Keratinocyte (primary cell): ENCODE measurements at regions not wholly inside any gene's neighbourhood (a gene's known extent, or its start where the extent isn't known, plus 50 kb on each side); places are given as distances from the start of the nearest gene placed in this dataset.

Source experiments
- DNase-seq: peaks from one replicate; pipeline ENCODE4 v3.0.0-alpha.2; 2011; ENCODE audit warnings: low read depth, missing footprints, low spot score
- FAIRE-seq: peaks from 2 replicates; lab custom pipeline; 2011; peaks lifted over from hg19 to GRCh38; lab: Jason Lieb, UNC
- H2AFZ ChIP-seq: 2 replicates; pipeline ENCODE4 v1.6.0; 2012; ENCODE audit warnings: low read length, control low read depth, inconsistent platforms; ENCODE audit not compliant: control insufficient read depth
- H3K27ac ChIP-seq: 2 replicates; pipeline ENCODE4 v1.5.1; 2011; ENCODE audit warnings: low read length; ENCODE audit not compliant: control insufficient read depth, insufficient read depth
- H3K27me3 ChIP-seq: 3 replicates; pipeline ENCODE4 v1.6.0; 2011; ENCODE audit warnings: low read length; ENCODE audit not compliant: control insufficient read depth, insufficient read depth; ENCODE audit errors: extremely low read depth
- H3K36me3 ChIP-seq, 2 experiments: 2 replicates in 1 of 2; 3 replicates in 1 of 2; pipeline ENCODE4 v1.5.1; 2011; ENCODE audit warnings: low read length in 2 of 2, mild to moderate bottlenecking in 1 of 2; ENCODE audit not compliant: control insufficient read depth in 2 of 2, insufficient read depth in 2 of 2; ENCODE audit errors: extremely low read depth in 1 of 2
- H3K4me1 ChIP-seq: 3 replicates; pipeline ENCODE4 v1.5.1; 2011; ENCODE audit warnings: low read length; ENCODE audit not compliant: control insufficient read depth, insufficient read depth; ENCODE audit errors: extremely low read depth
- H3K4me2 ChIP-seq: 3 replicates; pipeline ENCODE4 v1.6.0; 2011; ENCODE audit warnings: low read depth, low read length; ENCODE audit not compliant: control insufficient read depth, insufficient read depth; ENCODE audit errors: extremely low read depth
- H3K4me3 ChIP-seq, 3 experiments: fragments of 200-600 bp in 1 of 3; sonication (generic) in 1 of 3; 2 replicates in 2 of 3; 3 replicates in 1 of 3; pipeline ENCODE4 v1.5.1; 2011 to 2016; ENCODE audit warnings: low read length in 3 of 3, mild to moderate bottlenecking in 3 of 3, control low read depth in 2 of 3, inconsistent platforms in 1 of 3, low read depth in 1 of 3, mixed read lengths in 1 of 3, mixed run types in 1 of 3, moderate library complexity in 1 of 3; ENCODE audit not compliant: control insufficient read depth in 2 of 3, insufficient read depth in 2 of 3; ENCODE audit errors: extremely low read depth in 1 of 3
- H3K79me2 ChIP-seq: 2 replicates; pipeline ENCODE4 v1.6.0; 2012; ENCODE audit warnings: low read length; ENCODE audit not compliant: control insufficient read depth, insufficient read depth
- H3K9ac ChIP-seq: 3 replicates; pipeline ENCODE4 v1.6.0; 2011; ENCODE audit warnings: low read length; ENCODE audit not compliant: control insufficient read depth, insufficient read depth; ENCODE audit errors: extremely low read depth
- H3K9me1 ChIP-seq: 3 replicates; pipeline ENCODE4 v1.6.0; 2011; ENCODE audit warnings: low read length; ENCODE audit not compliant: control insufficient read depth, insufficient read depth; ENCODE audit errors: extremely low read depth
- H3K9me3 ChIP-seq: 2 replicates; pipeline ENCODE4 v1.5.1; 2012; ENCODE audit warnings: low read depth, low read length; ENCODE audit not compliant: control insufficient read depth
- H4K20me1 ChIP-seq: 3 replicates; pipeline ENCODE4 v1.6.0; 2011; ENCODE audit warnings: low read length; ENCODE audit not compliant: control insufficient read depth, insufficient read depth; ENCODE audit errors: extremely low read depth
- CTCF ChIP-seq, 3 experiments: IDR thresholded peaks in 1 of 3; conservative IDR thresholded peaks in 1 of 3; optimal IDR thresholded peaks in 1 of 3; 2 replicates in 2 of 3; 3 replicates in 1 of 3; pipeline versions ENCODE3 to v1.5.1; 2011; ENCODE audit warnings: low read length in 3 of 3, mild to moderate bottlenecking in 3 of 3, moderate library complexity in 2 of 3, control low read depth in 1 of 3, inconsistent platforms in 1 of 3; ENCODE audit not compliant: insufficient read depth in 2 of 3; ENCODE audit errors: extremely low read depth in 1 of 3
- EZH2 ChIP-seq: IDR thresholded peaks from one replicate; pipeline ENCODE4 v1.6.1; 2012; ENCODE audit warnings: inconsistent platforms, mild to moderate bottlenecking, low read length, moderate library complexity
- dilution Hi-C: fragments of 300-500 bp; cut with MboI; formaldehyde crosslinking; loops from one replicate; pipeline ENCODE4 v1.7.0; 2020; ENCODE audit warnings: low sequenced_read_pairs; ENCODE audit not compliant: extremely low pct_ligation_motif_present

DNA sequence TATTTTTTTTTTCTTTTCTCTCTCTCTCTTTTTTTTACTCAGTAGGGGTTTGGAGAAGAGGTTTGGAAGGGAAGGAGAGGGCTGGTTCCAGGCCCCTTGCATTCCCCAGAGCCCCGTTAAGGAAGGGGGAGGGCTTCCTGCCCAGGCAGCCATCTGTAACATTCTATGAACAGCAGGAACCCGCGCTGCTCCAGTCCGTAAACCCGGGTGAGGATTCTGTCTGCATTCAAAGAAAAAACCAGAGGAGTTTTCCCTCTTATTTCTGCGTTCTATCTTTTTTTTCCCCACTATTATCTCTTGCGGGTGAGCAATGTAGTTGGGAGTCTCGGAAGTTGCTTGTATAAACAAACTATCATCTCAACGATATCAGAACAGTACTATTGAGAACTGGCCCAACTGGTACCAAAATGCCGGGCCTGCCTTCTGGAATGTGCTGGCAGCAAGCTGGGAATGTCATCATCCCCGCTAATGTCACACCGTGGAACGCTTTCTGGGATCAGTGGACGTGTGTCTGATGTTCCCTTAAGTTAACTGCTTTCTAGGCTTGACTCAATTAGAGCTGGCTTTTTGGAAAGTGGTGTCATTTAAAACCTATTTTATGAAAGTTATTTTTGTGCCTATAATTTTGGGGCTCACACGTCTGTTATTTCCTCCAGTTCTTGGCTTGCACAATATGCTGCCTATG is 153.1 kb upstream of the MEOX2 start:
- DNase-seq: no peak
- dilution Hi-C loops: no loop called here
- H3K79me2 ChIP-seq: no peaks in the 10 kb centered on the region
- no peak overlapping the region for H2AFZ ChIP-seq
- no peak for TF ChIP-seq EZH2
- TF ChIP-seq CTCF (optimal IDR thresholded peaks at IDR 0.05 in 1 of 3, IDR thresholded peaks at IDR 0.05 in 1 of 3, conservative IDR thresholded peaks at IDR 0.05 in 1 of 3; ENCODE audit: extremely low read depth in 1 of 3, insufficient read depth in 2 of 3, low read length in 3 of 3): no peak
- no peaks in the 10 kb centered on the region for H4K20me1 ChIP-seq
- H3K9ac ChIP-seq: no peak overlapping the region
- H3K36me3 ChIP-seq: no peaks in the 10 kb centered on the region
- no peak for FAIRE-seq
- no peaks in the 10 kb centered on the region for H3K9me1 ChIP-seq
- H3K4me3 ChIP-seq: no peak overlapping the region
- H3K27ac ChIP-seq: no peak overlapping the region
- no peaks in the 10 kb centered on the region for H3K9me3 ChIP-seq
- H3K4me1 ChIP-seq: no peaks in the 10 kb centered on the region
- no peaks in the 10 kb centered on the region for H3K27me3 ChIP-seq
- no peak overlapping the region for H3K4me2 ChIP-seq

DNA sequence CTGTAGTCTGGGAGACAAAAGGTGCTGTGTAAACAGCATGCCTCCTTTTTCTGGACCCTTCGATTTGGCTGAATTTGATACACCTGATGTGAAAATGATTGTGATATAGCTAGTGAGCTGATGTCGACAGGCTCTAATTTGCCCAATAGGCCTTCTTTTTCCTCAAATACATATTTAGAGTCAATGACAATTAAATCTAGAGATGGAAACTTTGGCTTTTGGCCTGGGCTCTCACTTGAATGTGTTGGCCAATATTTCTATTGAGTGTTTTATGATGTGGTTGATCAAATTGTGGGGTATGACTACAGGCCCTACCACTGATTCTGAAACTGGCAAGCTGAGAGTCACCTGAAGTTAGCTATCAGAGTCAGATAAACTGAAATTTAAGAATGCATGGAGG is 151.8 kb upstream of the MEOX2 start:
- Histone ChIP-seq H4K20me1 (no peaks in the 10 kb centered on the region), H3K9me1 (no peaks in the 10 kb centered on the region), H3K4me1 (no peaks in the 10 kb centered on the region), H3K4me3 (no peak overlapping the region), H2AFZ (no peak overlapping the region), H3K9me3 (no peaks in the 10 kb centered on the region), H3K4me2 (no peak overlapping the region), H3K79me2 (no peaks in the 10 kb centered on the region), H3K9ac (no peak overlapping the region), H3K27ac (no peak overlapping the region), H3K27me3 (no peaks in the 10 kb centered on the region), H3K36me3 (no peaks in the 10 kb centered on the region)
- no peak for TF ChIP-seq EZH2
- no peak for TF ChIP-seq CTCF (optimal IDR thresholded peaks at IDR 0.05 in 1 of 3, IDR thresholded peaks at IDR 0.05 in 1 of 3, conservative IDR thresholded peaks at IDR 0.05 in 1 of 3; ENCODE audit: extremely low read depth in 1 of 3, insufficient read depth in 2 of 3, low read length in 3 of 3)
- dilution Hi-C loops: no loop called here
- FAIRE-seq (no peak), DNase-seq (no peak)
